DOHH2 (cell line): ENCODE measurements at regions not wholly inside any gene's neighbourhood (a gene's known extent, or its start where the extent isn't known, plus 50 kb on each side); places are given as distances from the start of the nearest gene placed in this dataset.

Experiments used
- EZH2phosphoT487 ChIP-seq: fragments of 200-600 bp; sonication (generic); IDR thresholded peaks from 2 replicates; pipeline ENCODE4 v1.6.1; 2017; ENCODE audit warnings: borderline replicate concordance, mild to moderate bottlenecking, antibody characterized with exemption, low read length, moderate library complexity, mixed read lengths
- TF ChIP-seq, protein P1 (sequence below): fragments of 200-600 bp; sonication (generic); IDR thresholded peaks from one replicate; pipeline ENCODE4 v1.5.1; 2014; ENCODE audit warnings: antibody characterized with exemption, mild to moderate bottlenecking, low read depth, low read length; ENCODE audit not compliant: poor library complexity, severe bottlenecking

- TF ChIP-seq, protein P1, sequence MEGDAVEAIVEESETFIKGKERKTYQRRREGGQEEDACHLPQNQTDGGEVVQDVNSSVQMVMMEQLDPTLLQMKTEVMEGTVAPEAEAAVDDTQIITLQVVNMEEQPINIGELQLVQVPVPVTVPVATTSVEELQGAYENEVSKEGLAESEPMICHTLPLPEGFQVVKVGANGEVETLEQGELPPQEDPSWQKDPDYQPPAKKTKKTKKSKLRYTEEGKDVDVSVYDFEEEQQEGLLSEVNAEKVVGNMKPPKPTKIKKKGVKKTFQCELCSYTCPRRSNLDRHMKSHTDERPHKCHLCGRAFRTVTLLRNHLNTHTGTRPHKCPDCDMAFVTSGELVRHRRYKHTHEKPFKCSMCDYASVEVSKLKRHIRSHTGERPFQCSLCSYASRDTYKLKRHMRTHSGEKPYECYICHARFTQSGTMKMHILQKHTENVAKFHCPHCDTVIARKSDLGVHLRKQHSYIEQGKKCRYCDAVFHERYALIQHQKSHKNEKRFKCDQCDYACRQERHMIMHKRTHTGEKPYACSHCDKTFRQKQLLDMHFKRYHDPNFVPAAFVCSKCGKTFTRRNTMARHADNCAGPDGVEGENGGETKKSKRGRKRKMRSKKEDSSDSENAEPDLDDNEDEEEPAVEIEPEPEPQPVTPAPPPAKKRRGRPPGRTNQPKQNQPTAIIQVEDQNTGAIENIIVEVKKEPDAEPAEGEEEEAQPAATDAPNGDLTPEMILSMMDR, result no peak
- no peak for TF ChIP-seq EZH2phosphoT487
Observed at GRCh38 chr5:167440846-167441245, 850.6 kb upstream of the WWC1 start.
